Heart right ventricle (tissue), 16 donors: ENCODE measurements at regions not wholly inside any gene's neighbourhood (a gene's known extent, or its start where the extent isn't known, plus 50 kb on each side); places are given as distances from the start of the nearest gene placed in this dataset.

Experiments
- ATAC-seq, 8 donors: fragments of 200-7000 bp; cut with Tn5 transposase; one replicate each; pipeline ENCODE4 v1.9.1; 2020; ENCODE audit warnings: mild to moderate bottlenecking in 8 of 8, moderate library complexity in 8 of 8, moderate number of reproducible peaks in 1 of 8
- DNase-seq, 2 donors: peaks; one replicate each; pipeline ENCODE4 v3.0.0-alpha.2; 2020
- H3K27ac ChIP-seq, 10 donors: fragments of 200-600 bp; sonication (generic) in 2 of 10; one replicate each; pipeline versions ENCODE4 v1.5.0 to v1.8.0; 2020 to 2022; ENCODE audit warnings: mild to moderate bottlenecking in 3 of 10
- H3K27me3 ChIP-seq, 7 donors: fragments of 200-600 bp; one replicate each; pipeline ENCODE4 v1.8.0; 2021 to 2022; ENCODE audit warnings: mild to moderate bottlenecking in 2 of 7
- H3K36me3 ChIP-seq, 9 donors: fragments of 200-600 bp; sonication (generic) in 1 of 9; one replicate each; pipeline versions ENCODE4 v1.5.0 to v1.8.0; 2020 to 2022; ENCODE audit warnings: mild to moderate bottlenecking in 2 of 9
- H3K4me1 ChIP-seq, 9 donors: fragments of 200-600 bp; sonication (generic) in 1 of 9; one replicate each; pipeline versions ENCODE4 v1.5.0 to v1.8.0; 2020 to 2022; ENCODE audit warnings: mild to moderate bottlenecking in 4 of 9
- H3K4me3 ChIP-seq, 10 donors: fragments of 200-600 bp; sonication (generic) in 2 of 10; one replicate each; pipeline versions ENCODE4 v1.5.0 to v1.8.0; 2020 to 2022; ENCODE audit warnings: mild to moderate bottlenecking in 7 of 10, moderate library complexity in 2 of 10
- H3K9me3 ChIP-seq, 11 donors: fragments of 200-600 bp in 10 of 11; sonication (generic) in 2 of 11; one replicate each; pipeline versions ENCODE4 v1.5.0 to v1.8.0; 2013 to 2022; ENCODE audit warnings: mild to moderate bottlenecking in 2 of 11, control low read depth in 1 of 11, moderate library complexity in 1 of 11
- CTCF ChIP-seq, 9 donors: fragments of 200-600 bp; sonication (generic) in 2 of 9; IDR thresholded peaks; one replicate each; pipeline versions ENCODE4 v1.5.0 to v1.8.0; 2021 to 2022; ENCODE audit warnings: antibody characterized with exemption in 9 of 9, mild to moderate bottlenecking in 5 of 9, moderate library complexity in 1 of 9
- WGBS, 2 donors: extraction: QIAGEN DNeasy Blood & Tissue Kit; methylation state at CpG; one replicate each; pipeline ENCODE4 v1.1.7; 2013; ENCODE audit warnings: inconsistent platforms in 1 of 2; 5-methylcytosine and 5-hydroxymethylcytosine counted together
- intact Hi-C, 10 donors: fragments of 100-400 bp; cut with DNase I; formaldehyde crosslinking; loops; one replicate each; pipeline versions ENCODE4 v1.11.1 to v1.14.2; 2022
- donor health status: Arrhythmogenic right ventricular cardiomyopathy.
- donor health status: ischemic (EF 13 %, LVEDD 7.1; RV severe dilation, severe dysfunction).
- donor health status: healthy with polysubstance abuse.
- donor health status: DM: no; HTN: yes; CAD: no.
- donor health status: DM: no; HTN: no; CAD: no.
- donor health status: ischemic (EF 25% LVEDD 6.9; RV normal size, moderate dysfunction).
- donor health status: ischemic (EF 25% LVEDD 5.7; RV mildly dilated, moderate dysfunction).
- donor health status: healthy.
- donor health status: DM: yes; HTN: yes; CAD: no.
- donor health status: Ischemic cardiomyopathy.
- donor health status: ischemic (EF 35%, LVEDD 5.7; RV mildly dilated, moderate dysfunction).
- donor health status: nonischemic (EF 11% LVEDD 7.7; RV severe dilation, severe dysfunction).
- donor health status: DM: yes; HTN: yes; CAD: no.
- donor health status: PGD.
- donor health status: ischemic (EF 29% LVEDD 5.4; RV normal size, mild dysfunction).
- donor health status: nonischemic (EF 23%, LVEDD 6.1; RV moderate dilation, normal function).

GRCh38 chr14:95381726-95382125, 62.0 kb upstream of the CLMN start:
- ATAC-seq (no peak), DNase-seq (no peak)
- WGBS, 2 donors = 33 to 39% methylated on average over 4 of the region's 4 CpGs
- H3K27me3 ChIP-seq = peaks cover 0 to 4% (median 0%) of the 10 kb centered on the region in 7 donors
- peaks cover 0 to 46% (median 23%) of the 10 kb centered on the region in 11 donors for H3K9me3 ChIP-seq
- H3K27ac ChIP-seq = no peak overlapping the region
- intact Hi-C loops = no loop called here
- TF ChIP-seq CTCF (IDR thresholded peaks at IDR 0.05) = no peak
- no peak overlapping the region for H3K4me3 ChIP-seq
- peaks cover 0 to 3% (median 0%) of the 10 kb centered on the region in 9 donors for H3K4me1 ChIP-seq
- H3K36me3 ChIP-seq = no peaks in the 10 kb centered on the region

GRCh38 chr14:95380350-95381042, 60.8 kb upstream of the CLMN start:
- H3K36me3 ChIP-seq = no peaks in the 10 kb centered on the region
- H3K9me3 ChIP-seq = peaks cover 0 to 46% (median 23%) of the 10 kb centered on the region in 11 donors
- intact Hi-C loops = no loop called here
- no peak overlapping the region for H3K27ac ChIP-seq
- DNase-seq (no peak), ATAC-seq (no peak)
- no peak for TF ChIP-seq CTCF (IDR thresholded peaks at IDR 0.05)
- WGBS, 2 donors = 84 to 85% methylated on average over 5 of the region's 5 CpGs
- H3K27me3 ChIP-seq = peaks cover 0 to 7% (median 2%) of the 10 kb centered on the region in 7 donors
- no peaks in the 10 kb centered on the region for H3K4me1 ChIP-seq
- no peak overlapping the region for H3K4me3 ChIP-seq

- H3K4me1 ChIP-seq = no peaks in the 10 kb centered on the region
- peaks cover 0 to 5% (median 4%) of the 10 kb centered on the region in 7 donors for H3K27me3 ChIP-seq
- no peak for ATAC-seq
- TF ChIP-seq CTCF (IDR thresholded peaks at IDR 0.05) = no peak
- no peak overlapping the region for H3K27ac ChIP-seq
- intact Hi-C loops = no loop called here
- peaks cover 0 to 46% (median 23%) of the 10 kb centered on the region in 11 donors for H3K9me3 ChIP-seq
- DNase-seq = no peak
- no peaks in the 10 kb centered on the region for H3K36me3 ChIP-seq
- no peak overlapping the region for H3K4me3 ChIP-seq
Observed at GRCh38 chr14:95379634-95380033, 59.9 kb upstream of the CLMN start.

- H3K27me3 ChIP-seq = peaks cover 0 to 7% (median 4%) of the 10 kb centered on the region in 7 donors
Observed at GRCh38 chr14:95375539-95376109, 55.9 kb upstream of the CLMN start.

More at GRCh38 chr14:95375539-95376109, 55.9 kb upstream of the CLMN start:
- H3K4me3 ChIP-seq = no peak overlapping the region
- TF ChIP-seq CTCF (IDR thresholded peaks at IDR 0.05) = no peak
- H3K9me3 ChIP-seq = peaks cover 0 to 34% (median 19%) of the 10 kb centered on the region in 11 donors
- DNase-seq (no peak), ATAC-seq (no peak)
- 62 to 63% methylated on average over 7 of the region's 7 CpGs for WGBS, 2 donors
- H3K4me1 ChIP-seq = no peaks in the 10 kb centered on the region
- no peak overlapping the region for H3K27ac ChIP-seq
- intact Hi-C loops = loop anchor here in 1 of 10 donors (2.0 kb wide), 1 partner anchor 19 kb away; no protein-coding TSS in a partner anchor
- no peaks in the 10 kb centered on the region for H3K36me3 ChIP-seq
